GM19025 (cell line): ENCODE measurements at regions not wholly inside any gene's neighbourhood (a gene's known extent, or its start where the extent isn't known, plus 50 kb on each side); places are given as distances from the start of the nearest gene placed in this dataset.

Source experiments
- ATAC-seq: cut with Tn5 transposase; IDR thresholded peaks from one replicate; pipeline ENCODE4 v1.9.1; 2021; ENCODE audit warnings: mild to moderate bottlenecking, low read depth, moderate library complexity; ENCODE audit not compliant: unreplicated experiment

DNA sequence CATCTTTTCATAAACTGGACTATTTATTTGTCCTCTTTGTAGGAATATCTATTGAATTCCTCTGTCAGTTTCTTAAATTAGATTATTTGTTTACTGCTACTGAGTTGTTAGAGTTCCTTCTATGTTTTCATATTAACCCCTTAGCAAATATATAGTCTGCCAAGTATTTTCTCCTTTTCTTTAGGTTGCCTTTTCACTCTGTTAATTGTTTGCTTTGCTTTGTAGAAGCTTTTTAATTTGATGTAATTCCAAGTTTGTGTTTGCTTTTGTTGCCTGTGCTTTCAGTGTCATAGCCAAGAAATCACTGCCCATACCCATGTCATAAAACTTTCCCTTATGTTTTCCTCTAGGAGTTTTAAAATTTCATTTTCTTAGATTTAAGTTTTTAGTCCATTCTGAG, 256.2 kb upstream of the SEMA3A start:
- ATAC-seq = no peak

GRCh38 chr7:84447636-84448293, 253.2 kb upstream of the SEMA3A start:
- ATAC-seq = no peak

- no peak for ATAC-seq
Measured at GRCh38 chr7:84446991-84447480, 252.4 kb upstream of the SEMA3A start.

GRCh38 chr7:84425702-84426259, 231.2 kb upstream of the SEMA3A start:
- no peak for ATAC-seq

DNA sequence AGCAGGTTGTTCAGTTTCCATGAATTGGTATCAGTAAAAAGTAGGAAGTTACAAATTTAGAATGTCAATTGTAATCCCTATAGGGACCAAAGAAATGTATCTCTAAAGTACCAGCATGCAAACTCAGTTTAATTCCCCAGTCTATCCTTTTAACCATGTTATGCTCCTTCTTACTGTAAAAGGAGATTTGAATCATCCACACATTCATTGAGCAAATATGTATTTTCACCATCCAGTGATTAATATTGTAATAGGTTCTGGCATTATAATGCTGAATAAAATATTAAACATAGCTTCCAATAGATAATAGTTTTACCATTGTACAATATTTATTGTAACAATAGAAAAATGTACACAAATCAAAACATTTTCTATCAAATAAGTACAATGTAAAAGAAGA, 228.2 kb upstream of the SEMA3A start:
- ATAC-seq = no peak

DNA sequence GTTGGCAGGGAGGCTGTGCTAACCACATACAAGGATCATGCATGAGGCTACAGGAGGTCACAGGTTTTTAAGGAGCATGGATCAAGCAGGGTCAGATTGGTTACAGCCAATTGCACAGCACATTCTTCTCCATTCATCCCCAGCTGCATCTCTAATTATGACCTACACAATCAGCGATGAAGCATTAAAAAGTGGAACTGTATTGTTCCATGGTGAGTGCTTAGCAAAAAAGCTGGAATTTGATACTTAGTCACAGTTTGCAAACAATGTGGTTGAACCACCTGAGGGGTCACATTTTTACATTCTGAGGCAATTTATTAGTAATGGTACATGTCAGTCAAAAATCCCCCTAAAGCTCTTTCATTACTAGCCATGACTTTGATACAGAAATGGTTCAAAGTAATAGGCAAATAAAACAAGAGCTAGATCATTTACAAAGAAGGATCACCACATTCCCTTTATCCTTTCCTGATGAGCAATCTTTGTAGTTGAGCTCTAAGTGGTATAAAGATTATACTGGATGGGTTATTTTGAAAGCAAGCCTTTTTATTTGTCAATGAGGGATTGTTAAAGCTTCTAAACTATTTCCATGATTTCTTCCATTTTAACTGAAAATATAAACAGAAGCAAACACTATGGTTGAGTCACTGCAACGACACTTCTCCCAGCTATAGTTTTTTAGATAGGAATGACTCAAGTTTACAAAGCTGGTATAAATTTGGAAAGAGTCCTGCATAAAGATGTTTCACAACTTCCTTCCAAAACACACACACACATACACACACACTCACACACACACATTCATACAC, 217.8 kb upstream of the SEMA3A start:
- ATAC-seq = no peak

GRCh38 chr7:84399661-84400060, 205.1 kb upstream of the SEMA3A start:
- no peak for ATAC-seq

- ATAC-seq = no peak
Measured at GRCh38 chr7:84394219-84394618, 199.6 kb upstream of the SEMA3A start.

DNA sequence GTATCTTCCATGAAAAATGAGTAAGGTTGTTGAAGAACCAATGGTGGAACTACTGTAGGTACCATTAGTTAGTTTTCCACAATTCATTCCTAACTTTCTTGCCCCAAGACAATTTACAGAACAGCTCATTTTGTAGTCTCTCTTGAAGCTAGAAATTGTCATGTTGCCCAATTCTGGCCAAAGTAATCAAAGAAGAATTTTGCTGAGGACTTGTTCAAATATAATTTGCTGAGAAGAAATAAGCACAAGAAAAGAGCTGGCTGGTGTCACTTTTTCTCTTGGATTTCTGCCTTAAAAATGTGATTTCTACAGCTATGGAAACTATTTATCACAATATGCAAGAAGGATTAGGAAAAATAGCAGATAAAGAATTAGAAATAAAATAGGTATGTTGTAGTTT, 199.2 kb upstream of the SEMA3A start:
- no peak for ATAC-seq

DNA sequence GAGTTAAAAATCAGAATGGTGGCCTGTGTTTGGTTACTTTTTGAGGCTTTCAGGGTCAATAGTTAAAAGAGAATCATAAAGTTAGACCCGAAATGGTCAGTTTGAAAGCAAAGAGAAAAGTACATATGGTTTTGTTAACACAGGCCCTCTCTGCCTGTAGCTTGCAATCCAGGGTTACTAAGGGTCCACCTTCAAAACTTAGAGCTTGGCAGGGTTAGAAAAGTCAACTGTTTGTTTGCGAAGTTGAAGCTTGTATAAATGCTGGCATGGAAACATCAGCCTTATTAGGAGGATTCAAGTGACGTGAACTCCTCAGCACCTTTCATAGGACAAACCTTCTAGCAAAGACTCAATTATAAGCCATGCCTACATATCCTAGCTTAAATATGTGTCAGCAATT, 196.3 kb upstream of the SEMA3A start:
- no peak for ATAC-seq

GRCh38 chr7:84389242-84389641, 194.7 kb upstream of the SEMA3A start:
- peak; percentile 72 for ATAC-seq

DNA sequence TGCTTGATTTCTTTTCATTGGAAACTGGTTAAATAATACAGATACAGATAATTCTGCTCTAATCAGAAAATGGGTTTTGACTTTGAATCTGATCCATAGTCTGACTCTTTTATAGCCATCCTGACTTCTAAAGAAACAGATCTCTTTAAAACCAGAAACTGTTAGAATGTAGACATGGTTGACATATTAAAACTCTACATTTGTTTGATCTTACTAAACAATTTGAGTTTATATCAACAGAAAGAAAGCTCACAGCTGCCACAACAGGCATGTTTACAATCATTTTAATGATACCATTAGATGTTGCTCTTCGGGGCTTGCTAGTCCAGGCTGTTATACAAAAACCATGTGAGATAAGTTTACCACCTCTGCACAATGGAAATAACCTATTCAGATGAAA, 193.0 kb upstream of the SEMA3A start:
- ATAC-seq = no peak

DNA sequence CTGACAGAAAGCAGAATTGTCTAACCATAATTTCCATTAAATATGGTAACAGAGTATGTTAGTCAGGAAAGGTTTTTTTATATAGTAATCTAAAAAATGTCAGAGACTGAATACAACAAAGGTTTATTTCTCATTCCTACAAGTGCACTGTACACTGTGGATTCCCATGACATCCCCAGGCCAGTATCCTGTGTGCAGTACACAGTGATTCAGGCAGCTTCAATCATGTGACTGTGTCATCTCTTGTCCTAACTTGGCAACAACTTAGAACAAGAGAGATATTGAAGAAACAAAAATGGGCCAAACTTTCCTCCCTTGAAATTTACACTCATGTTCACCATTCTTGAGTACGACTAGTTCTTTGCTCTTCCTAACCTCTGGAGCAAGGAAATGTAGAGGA, 189.8 kb upstream of the SEMA3A start:
- ATAC-seq = no peak

DNA sequence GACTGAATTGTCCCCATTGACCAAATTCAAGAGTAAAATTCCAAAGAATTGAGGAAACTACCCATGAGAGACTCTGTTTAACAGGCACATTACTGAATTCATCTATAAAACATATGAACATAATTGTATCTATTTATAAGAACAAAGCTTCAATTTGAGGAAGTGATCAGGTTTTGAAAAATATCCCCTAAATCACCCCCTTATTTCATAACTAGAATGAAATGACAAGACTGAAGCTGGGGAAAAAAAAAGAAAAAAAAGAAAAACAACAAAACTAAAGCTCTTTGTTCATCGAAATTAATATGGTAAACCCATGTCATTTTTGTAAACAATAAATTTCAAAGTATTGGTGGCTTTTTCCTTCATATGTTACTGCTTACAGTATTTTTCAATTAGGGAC, 184.9 kb upstream of the SEMA3A start:
- no peak for ATAC-seq

- ATAC-seq = no peak
Measured at GRCh38 chr7:84372712-84373111, 178.1 kb upstream of the SEMA3A start.

DNA sequence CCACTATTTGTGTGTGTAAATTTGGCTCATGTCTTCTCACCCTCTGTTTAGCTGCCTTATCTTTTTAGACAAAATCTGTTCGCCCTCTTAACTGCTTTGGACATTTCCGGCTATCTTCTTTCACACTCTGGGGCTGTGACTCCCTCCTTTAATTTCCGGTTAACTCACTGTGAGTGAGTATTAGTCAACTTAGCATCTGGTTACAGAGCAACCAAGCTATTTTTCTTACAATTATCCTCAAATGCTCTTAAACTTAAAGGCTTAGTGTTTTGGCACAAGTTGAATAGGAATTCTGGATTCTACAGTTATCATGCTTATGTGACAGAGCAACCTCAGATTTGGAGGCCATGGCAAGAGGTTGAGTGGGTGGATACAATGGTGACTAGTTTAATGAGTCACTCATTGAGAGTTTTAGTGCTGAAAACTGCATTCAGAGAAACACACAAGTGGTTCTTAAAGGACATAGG, 177.6 kb upstream of the SEMA3A start:
- no peak for ATAC-seq

- ATAC-seq = no peak
Measured at GRCh38 chr7:84370114-84370513, 175.5 kb upstream of the SEMA3A start.

DNA sequence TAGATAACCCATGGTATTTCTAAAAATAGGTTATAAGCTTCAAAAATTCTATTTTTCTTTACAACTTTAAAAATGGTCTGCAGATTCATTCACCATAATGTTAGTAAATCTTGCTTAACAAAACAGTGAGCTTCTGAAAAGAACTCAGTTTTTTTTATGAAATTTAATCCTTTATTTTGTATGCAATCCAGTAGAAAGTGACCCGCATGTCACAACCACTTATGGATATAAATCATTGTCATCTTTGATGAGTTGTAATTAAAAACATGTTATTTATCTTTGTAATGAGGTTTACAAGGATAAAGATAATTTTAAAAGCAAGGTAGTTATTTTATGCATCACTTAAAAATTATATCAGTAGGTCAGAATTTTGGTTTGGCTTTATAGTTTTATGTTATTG, 173.5 kb upstream of the SEMA3A start:
- no peak for ATAC-seq

DNA sequence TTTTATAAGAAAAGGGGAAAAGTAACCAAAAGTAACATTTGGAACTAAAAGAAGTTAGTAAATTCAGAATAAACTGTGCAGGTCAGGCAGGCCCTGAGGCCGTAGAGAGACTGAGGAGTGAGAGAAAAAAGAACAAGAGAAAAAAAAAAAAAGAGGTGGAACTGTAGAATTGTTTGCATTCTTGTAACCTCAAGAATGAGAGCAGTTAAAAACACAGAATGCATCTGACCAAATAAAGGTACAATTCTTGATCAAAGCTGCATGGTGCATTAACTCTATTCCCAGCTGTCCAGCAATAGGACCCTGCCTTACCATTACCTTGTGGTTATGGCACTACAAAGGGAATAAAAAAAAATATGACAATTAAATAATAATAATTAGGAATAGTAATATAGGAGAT, 170.1 kb upstream of the SEMA3A start:
- ATAC-seq = no peak

DNA sequence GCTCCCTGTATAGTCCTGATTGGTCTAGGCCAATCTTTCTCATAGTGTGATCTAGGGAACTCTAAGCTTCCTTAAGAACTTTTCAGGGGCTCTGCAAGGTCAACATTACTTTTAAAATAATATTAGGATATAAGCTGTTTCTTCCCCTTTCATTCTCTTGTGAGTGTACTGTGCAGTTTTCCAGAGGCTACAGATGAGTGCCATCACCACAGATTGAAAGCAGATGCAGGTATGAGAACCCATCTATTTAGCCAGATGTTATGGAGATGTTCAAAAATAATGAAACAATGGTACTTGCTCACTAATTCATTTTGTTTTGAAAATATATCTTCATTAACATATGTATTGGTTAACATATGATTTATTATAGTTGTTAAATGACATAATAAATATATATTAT, 169.2 kb upstream of the SEMA3A start:
- no peak for ATAC-seq

DNA sequence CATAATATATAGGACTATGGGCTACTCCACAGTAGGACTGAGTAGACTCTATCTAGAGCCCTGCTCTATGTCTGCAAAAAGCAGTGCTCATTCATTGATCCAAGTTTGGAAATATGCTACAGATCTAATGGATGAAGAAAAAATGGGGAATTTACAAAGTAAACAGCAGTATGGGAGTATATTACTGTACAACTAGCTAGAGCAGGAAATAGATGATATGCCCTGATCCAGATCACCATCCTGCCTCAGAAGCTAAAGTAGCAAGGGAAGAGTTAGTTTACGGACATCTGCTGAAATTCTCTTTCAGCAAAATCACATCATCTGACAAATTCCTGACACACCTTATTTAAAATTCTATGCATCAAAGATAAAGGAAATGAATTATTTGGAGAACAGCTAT, 168.2 kb upstream of the SEMA3A start:
- ATAC-seq = no peak

DNA sequence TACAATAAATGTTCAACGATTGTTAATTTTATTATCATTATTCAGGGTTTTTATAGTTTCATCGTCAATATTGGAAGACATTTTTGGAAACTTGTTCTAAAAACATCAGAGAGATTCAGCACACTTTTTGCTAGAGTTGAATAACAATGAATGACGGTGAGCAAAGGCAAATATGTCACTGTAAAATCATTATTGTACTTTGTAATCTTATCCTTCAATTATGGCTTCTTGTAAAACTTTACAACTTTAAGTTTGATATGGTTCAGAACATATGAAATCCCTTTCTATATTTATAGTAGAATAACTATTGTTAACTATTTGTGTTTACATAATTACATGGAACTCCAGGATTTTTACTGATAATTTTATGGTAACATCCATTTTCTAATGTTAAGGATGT, 167.8 kb upstream of the SEMA3A start:
- ATAC-seq = no peak
